Stimulated activated CD4-positive, alpha-beta T cell treated with anti-CD3 and anti-CD28 coated beads, Interleukin-4, amount 100 ng/mL, for 1 hour (primary cell): ENCODE measurements at regions not wholly inside any gene's neighbourhood (a gene's known extent, or its start where the extent isn't known, plus 50 kb on each side); places are given as distances from the start of the nearest gene placed in this dataset.
A peak's percentile ranks its signal among the peaks of the same experiment; 100 is the strongest.
"Not testable (repeated sequence)": the region's sequence is repeated elsewhere in the genome, so short reads cannot be mapped to it uniquely, and the experiment has no call there.

ENCODE experiments used
- DNase-seq: peaks from one replicate; pipeline ENCODE4 v3.0.0-alpha.2; 2020

DNA sequence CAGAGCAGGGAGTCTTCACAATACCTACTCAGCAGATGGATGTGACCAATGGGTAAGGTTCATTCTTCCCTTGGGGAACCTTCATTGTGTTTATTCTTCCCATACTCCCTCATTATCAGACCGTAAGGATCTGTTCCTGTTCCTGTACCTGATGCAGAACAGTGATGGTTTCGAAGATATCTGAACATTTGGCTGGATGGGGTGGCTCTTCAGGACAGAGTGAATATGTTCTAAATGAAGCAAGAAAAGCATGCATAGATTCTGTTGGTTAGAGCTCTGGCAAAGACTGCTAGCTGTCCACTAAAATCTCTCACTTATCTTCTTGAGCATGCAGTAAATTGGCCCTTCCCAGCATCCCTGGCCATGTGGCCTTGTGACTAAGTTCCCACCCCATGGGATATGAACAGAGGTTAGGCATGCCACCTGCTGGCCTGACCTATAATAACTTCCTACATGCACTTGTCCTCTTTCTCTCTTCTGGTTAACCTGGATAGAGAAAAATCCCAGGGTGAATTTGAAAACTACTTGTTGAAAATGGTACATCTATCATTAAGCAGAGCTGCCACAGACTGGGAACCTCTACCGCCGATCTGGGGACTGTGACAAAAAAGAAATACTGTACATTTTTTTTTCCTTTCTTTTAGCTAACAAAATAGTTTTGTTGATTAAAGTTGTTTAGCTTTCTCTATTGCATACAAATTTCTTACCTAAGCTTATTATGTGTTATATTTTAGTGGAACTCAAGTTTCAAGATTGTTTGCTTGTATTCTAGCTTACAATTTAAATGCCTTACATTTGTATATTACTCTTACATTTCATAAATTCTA, 60.0 kb upstream of the BANK1 start:
- DNase-seq = peak; percentile 31

DNA sequence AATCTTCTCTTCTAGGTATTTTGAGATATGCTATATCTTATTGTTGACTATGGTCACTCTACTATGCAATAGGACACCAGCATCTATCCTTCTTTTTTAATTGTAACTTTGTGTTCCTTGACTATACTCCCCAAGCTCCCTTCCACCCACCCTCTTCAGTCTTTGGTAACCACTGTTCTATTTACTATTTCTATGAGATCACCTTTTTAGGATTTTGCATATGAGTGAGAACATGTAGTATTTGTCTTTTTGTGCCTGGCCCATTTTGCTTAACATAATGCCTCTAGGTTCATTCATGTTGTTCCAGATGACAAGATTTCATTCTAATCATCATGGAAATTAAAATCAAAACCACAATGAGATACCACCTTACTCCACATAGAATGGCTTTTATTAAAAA, 63.3 kb upstream of the BANK1 start:
- no peak for DNase-seq

DNA sequence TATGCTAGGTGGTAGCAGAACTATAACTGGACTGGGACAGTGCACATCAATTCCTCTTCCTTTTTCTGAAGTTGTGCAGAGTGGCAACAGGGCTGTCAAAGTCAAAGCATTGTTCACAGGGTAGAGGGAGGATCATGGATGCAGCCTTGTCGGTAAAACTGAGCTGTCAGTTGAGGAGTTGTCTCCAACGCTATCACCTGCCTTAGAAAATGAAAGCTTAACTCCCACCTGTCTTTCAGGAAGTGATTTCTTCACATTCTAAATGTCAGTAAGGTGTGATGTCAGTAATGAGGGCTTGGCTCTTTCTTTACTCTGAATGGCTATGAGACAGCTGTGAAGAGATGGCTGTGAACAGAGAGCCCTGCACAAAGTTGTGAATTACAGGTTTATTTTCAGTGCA, 66.4 kb upstream of the BANK1 start:
- DNase-seq = no peak

DNA sequence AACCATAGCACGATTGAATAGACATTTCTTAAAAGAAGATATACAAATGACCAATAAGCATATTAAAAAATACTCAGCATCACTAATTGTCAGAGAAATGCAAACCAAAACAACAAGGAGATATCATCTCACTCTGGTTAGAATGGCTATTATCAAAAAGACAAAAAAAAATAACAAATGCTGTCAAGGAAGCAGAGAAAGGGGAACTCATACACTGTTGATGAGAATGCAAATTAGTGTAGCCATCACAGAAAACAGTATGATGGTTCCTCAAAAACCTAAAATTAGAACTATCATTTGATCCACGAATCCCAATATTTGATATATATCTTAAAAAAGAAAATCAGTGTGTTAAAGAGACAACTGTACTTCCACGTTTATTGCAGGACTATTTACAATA, 71.7 kb upstream of the BANK1 start:
- DNase-seq = no peak

DNA sequence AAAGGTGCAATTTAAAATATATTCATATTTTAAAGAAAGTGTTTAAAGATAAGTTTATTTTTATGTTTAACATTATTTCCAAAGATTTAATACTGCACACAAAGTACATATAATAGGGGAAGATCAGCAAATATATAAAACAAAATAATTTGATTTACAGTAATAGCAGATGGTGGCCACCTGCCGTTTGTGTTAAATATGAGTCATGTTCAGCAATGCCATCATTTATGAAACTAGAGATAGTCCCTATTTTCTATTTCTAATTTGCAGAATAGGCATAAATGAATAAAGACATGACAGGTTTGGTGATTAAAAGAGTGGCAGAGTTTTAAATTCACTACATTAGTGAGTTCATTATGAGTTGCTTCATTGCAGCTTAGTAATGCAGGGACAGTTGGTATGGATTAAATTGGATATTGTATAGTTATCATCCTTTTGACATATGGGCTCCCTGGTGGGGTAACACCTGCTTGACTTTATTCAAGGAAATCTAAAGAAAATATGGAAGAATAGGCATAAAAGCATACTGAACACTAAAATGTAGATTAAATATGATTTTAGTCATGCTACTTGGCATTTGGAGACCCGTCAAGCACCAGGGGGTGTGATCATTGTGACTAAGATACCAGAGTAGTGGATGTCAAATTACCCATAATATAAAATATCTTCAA, 78.8 kb upstream of the BANK1 start:
- no peak for DNase-seq

DNA sequence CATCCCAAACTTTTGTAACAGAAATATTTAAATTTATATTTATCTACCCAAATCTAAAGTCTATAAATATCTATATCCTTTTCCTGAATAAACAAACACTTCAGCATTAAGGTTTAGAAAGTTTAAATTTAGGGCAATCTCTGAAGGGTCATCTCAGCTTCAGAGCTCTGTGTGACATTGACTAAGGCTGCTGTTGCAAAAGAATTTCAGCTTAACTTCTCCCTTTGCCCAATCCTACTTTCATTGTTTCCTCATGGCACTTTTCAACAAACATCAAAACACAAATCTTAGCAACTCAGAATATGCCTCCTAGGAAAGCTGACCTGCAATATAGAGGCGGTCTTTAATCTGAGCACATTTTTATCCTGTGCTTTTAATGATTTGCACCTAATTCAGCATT, 79.7 kb upstream of the BANK1 start:
- DNase-seq = no peak

DNA sequence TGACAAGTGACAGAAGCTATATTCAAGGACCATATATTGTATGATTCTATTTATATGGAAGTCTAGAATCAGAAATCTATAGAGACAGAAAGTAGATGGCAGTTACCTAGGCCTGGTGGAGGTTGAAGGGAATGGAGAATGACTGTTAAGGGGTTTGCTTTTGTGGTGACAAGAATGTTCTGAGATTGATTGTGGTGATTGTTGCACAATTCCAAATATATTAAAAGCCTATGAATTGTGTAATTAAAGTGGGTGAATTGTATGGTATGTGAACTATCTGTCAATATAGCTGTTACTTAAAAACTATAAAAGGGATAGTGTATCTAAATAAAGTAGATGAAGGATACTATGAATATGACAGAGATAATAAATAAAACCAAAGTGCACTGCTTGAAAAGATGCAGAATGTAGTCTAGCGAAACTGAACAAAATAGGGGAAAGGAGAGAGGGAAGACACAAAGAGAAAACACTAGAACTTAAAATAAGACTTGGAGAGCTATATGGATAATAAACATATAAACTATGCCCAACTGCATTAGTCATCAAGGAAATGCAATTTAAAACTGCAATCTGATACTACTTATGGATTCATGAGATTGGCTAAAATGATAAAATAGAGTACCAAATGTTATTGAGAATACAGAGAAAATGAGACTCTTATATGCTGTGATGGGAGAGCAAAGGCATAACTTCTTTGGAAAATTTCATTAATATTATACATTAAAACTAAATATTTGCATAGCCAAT, 82.1 kb upstream of the BANK1 start:
- no peak for DNase-seq

DNA sequence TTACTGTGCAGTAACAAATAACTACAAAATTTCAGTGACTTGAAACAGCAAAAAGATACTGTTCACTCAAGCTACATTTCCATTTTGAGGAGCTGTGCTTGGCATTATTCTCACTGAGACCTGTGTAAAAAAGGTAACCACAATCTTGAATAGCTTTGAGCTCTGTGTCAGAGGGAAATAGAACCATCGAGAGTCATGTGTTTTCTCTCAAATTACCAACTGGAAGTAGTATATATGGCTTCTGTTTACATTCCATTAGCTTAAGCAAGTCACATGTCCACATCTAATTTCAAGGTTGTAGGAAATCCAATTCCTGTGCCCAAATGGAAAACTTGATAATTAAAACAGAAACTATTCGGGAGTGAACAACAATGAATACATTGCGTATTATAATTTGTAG, 82.9 kb upstream of the BANK1 start:
- DNase-seq = no peak

DNA sequence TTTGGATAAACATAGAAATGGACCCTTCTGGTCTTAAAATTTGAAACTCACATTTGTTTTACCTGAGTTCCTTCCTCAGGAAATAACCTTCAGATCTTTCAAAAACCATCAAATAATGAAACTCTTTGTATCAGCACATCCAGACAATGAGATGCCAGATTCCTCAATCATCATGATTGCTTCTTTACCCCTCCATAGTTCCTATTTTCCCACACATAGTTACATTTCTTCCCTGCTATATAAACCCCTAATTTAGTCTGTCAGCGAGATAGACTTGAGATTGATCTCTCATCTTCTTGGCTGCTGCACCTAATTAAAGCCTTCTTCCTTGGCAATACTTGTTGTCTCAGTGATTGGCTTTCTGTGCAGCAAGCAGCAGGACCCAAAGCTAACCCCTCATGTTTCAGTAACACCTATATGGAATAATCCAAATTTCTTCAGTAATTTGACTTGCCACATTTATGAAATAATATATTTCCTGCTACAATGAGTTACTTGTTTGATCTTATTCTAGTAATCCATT, 83.9 kb upstream of the BANK1 start:
- no peak for DNase-seq

DNA sequence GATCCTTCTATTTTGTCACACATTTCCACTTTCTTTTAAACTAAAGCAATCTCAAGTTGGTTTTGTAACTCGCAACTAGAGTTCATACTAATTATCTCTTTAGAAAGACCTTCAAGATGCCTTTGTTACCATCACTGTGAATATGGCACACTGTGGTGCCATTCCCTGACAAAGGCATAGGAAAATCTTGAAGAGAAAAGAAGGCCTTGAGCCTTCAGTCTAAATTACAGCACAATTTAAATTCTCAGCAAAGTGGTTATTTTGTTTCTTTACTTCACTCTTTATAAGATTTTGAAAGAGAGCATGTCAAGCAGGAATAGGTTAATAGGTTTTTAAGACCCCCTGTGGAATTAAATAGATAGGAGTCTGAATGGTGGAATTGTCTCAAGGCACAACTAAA, 89.0 kb upstream of the BANK1 start:
- no peak for DNase-seq

DNA sequence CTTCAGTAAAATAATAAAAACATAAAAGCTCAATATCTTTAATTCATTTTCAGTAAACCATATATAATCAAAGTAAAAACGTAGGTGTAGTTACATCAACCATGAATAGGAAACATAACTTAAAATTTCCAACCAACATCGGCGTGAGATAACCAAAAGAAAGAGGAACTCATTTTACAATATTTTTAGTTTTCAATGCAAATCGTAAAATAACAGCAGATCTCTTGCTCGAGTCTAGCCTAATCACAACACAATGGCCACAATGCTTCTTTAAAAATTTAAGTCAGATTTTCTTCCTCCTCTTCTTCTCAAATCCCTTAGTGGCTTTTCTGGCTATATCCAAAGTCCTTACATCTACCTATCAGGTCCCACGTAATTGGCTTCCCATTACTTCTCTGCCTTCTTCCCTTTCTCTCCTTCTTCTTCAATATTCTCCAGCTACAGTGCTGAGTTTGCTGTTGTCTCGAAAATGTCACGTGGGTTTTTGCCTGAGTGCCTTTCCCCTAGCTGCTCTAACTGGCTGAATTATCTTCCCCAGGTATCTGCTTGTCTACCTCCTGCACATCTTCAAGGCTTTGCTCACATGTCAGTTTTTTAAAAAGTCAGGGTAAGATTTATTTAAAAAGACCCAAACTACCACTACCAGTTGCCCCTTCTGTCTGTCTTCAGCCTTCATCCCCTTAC, 90.9 kb upstream of the BANK1 start:
- DNase-seq = no peak

DNA sequence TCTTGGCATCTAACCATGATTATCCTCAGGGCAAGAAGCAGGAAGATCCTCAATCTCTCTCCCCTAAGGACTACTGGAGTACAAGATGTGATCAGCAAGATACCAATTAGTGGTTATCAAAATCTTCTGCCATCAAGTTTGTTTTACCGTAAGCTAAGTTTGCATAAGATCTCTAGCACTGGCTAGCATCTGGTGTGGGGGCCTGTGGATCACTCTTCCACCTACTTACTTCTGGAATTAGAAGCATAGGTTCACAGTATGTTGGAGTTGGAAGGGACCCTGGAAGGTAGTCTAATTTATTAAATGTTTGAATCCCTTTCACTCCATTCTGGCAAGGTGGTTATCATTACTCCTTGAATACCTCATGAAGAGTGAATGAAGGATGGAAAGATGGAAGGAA, 93.3 kb upstream of the BANK1 start:
- no peak for DNase-seq

DNA sequence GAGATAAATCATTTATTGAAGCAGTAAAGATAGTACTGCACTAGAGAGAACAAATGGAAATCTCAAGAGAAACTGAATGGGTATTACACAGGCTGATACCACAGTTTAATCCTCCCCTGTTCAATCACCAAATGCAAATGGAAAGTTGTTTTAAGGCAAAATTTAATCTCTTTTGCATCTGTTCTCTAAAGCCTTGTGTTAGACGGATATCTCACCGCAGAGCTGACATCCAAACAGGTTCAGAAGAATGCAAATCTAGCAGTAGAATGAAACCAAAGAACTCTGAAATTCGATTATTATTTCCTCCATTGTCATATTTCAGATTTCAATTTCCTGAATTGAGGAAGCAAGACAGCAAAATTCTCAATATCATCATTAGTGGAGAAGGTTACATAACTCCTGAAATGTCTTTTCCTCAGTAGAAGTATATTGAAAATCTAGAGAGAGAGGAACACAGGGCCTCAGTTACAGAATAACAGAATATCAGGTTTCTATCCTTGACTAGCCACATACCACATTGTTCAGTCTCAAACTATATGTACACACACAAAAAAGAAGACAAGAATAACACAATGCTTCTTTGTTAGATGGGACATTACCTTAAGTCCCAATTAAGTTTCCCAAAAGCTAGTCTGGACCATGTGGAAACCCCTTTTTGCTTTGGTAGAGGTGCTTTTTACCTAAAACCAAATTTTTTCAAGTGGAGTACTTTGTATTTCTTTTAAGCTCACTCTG, 94.1 kb upstream of the BANK1 start:
- DNase-seq = no peak

DNA sequence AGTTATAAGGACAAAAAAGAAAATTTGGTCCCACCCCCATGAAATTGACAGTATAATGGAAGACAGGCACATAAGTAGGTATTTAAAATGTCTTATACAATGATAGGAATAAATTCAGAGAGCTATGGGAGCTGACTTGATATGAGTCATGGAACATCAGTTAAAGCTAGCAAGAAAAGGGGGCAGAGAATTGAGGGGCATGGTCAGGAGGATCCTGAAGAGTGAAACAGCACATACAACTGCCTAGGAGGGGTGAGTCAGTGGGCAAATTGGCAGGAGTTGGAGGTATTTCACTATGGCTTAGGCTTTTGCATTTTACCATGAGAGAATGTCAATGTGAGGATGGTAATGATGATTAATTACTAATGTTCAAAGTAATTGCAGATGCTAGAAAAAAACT, 95.4 kb upstream of the BANK1 start:
- DNase-seq = no peak

DNA sequence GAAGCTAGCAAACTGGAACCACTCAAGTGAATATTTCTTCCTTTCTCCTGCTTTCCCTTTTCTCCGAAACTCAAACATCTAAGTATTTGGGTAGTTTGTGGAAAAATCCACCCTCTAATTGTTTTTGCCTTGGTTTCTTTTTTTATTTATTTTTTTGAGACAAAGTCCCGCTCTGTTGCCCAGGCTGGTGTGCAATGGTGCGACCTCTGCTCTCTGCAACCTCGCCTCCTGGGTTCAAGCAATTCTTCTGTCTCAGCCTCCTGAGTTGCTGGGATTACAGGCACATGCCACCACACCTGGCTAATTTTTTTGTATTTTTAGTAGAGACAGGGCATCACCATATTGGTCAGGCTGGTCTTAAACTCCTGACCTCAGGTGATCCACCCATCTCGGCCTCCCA, 96.1 kb upstream of the BANK1 start:
- not testable (repeated sequence) for DNase-seq

DNA sequence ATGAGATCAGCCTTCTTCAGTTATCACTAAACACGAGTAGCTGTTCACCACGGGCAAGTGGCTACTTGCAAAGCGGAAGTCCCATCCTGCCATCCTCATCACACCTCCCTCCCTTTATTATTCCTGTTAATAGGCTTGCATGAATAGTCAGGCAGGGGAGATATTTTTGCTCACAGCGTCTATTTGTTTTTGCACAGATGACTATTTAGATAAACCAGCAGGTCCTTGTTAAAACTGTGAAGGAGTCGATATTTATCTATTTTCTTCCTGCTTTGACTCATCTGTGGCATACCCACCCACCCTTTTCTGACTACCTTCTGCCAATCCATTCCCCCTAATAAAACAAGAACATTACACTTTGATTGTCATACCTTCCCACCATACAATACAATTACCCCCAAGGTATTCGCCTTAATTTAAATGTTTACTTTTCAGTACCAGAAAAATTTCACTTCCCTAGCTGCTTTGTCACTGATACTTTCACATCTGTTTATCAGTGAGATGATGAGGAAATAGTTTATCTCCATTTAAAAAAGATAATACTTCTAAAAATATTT, 96.6 kb upstream of the BANK1 start:
- DNase-seq = no peak

DNA sequence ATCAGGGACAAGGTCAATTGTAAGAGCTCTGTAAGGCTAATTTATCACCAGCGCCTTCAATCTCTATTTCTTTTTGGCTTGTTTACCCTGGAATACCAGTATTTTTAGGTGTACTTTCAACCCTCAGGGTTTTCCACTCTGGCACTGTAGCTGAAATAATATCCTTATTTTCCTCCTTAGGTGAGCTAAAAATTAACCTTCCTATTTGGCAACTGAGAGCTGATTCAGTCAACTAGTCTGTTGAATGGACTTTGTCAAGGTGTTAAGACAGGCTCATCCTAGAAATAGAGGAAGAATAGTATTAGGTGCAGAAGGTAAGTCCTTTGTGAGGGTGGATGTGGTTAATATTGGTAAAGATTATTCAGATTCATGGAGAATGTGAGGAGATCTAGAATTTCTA, 101.3 kb upstream of the BANK1 start:
- no peak for DNase-seq

DNA sequence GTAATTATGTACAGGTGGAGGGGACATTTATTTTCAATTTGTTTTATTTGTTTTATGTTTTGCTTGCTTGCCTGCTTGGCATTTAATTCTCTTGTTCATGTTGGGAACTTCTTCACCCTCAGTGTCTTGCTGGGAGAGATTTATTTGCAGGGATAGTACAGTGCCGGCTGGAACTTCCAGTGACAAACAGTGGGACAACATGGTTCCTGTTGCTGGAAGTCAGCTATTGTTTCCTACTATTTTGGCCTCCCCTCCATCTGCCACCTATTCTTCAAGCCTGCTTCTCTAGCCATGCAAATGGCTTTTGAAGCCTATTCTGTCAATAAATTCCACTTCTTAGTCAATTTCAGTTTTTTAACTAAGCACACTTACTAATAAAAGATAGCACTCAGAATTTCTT, 105.4 kb upstream of the BANK1 start:
- DNase-seq = no peak

DNA sequence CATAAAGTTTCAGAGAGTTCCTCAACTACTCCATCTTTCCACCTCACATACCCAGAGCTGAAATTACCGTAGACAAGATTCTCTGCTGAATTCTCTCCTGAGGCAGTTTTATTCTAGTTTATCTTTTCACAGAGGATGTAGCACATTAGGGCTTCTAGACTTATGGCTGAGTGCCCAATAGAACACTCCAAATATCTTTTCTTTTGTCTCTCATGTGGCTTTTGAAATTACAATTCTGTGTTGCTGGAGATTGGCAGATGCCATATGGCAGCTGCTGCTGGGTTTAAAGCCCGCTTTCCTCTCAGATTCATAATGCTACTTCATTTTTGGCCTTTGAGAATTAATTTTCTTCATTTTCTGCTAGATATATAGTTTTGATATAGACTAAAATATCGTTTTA, 107.6 kb upstream of the BANK1 start:
- DNase-seq = no peak

DNA sequence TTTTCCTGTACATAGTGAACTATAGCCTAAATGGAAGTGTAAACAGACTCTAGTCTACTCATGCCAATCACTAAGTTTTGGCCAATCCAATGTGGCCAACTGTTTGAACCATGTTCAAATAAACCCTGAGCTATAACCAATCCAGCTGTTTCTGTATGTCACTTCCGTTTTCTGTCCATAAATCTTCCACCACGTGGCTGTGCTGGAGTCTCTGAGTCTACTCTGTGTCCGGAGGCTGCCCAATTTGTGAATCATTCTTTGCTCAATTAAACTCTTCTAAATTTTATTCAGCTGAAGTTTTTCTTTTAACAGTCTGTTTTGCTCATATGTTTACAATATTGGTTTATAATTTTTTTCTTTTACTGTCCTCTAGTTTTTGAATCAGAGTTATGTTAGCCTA, 112.3 kb upstream of the BANK1 start:
- no peak for DNase-seq

DNA sequence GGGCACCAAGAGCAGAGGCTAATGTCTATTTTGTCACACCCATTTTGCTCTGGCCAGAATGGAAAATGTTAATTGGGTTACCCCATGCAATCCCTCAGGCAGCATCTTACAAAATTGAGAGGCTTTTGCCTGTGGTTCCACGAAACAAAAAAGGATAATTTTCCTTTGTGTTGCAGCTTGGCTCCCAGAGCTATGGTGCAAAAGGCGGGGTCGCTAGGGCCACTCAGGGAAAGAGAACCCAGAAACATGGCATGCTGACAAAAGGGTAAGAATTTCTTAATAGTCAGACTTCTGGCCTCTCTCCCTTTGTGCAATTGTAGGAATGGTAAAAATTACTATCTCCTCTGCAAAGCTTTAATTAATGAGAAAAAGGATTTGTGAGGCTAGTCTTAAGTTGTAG, 119.6 kb upstream of the BANK1 start:
- DNase-seq = no peak

DNA sequence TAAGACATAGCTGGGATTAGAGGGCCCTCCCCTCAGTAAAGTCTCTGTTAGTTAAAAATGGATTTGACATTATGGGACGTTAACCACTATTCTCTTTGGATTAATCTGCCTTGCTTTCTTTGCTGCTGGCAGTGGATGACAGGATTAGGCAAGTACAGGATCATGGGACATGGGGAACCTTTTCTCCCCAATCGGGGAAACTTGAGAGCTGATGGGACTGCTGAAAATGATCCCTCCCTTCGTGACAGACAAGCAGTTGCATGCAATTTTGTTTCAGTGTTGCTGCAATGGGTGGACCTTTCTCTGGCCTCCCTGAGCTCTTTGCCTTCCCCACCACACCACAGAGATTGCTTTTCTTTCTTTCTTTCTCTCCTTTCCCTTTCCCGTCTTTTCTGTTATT, 120.2 kb upstream of the BANK1 start:
- DNase-seq = no peak
